PC-9 (cell line): ENCODE measurements at regions not wholly inside any gene's neighbourhood (a gene's known extent, or its start where the extent isn't known, plus 50 kb on each side); places are given as distances from the start of the nearest gene placed in this dataset.
"Not testable (repeated sequence)": the region's sequence is repeated elsewhere in the genome, so short reads cannot be mapped to it uniquely, and the experiment has no call there.

ENCODE experiments used
- EZH2 ChIP-seq: fragments of 200-600 bp; sonication (generic); IDR thresholded peaks from 2 replicates; pipeline ENCODE4 v1.8.0; 2017; ENCODE audit warnings: antibody characterized with exemption, low read depth
- TF ChIP-seq, protein P1 (sequence below): fragments of 200-600 bp; sonication (generic); conservative IDR thresholded peaks from 2 replicates; pipeline ENCODE4 v1.6.1; 2017; ENCODE audit warnings: mixed run types, antibody characterized with exemption, mild to moderate bottlenecking, moderate library complexity

DNA sequence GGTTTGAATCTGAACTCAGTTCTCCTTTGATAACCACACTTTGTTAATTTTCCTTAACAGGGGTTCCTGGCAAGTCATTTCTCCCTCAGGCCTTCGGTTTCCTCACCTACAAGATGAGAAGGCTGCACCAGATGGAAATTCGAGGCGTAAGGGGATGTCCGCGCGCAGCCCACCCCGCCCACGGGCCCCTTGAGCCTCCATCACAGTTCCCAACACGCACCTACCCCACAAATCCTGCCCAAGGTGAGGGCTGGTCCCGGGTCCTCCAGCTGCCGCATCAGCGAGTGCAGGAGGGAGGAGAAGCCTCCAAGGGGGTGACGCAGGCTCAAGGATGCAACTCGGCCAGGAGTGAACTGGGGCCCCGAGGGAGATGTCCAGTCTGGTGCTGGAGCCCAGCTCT is 166.9 kb upstream of the TP53TG3C start:
- not testable (repeated sequence) for TF ChIP-seq EZH2
- TF ChIP-seq, protein P1, sequence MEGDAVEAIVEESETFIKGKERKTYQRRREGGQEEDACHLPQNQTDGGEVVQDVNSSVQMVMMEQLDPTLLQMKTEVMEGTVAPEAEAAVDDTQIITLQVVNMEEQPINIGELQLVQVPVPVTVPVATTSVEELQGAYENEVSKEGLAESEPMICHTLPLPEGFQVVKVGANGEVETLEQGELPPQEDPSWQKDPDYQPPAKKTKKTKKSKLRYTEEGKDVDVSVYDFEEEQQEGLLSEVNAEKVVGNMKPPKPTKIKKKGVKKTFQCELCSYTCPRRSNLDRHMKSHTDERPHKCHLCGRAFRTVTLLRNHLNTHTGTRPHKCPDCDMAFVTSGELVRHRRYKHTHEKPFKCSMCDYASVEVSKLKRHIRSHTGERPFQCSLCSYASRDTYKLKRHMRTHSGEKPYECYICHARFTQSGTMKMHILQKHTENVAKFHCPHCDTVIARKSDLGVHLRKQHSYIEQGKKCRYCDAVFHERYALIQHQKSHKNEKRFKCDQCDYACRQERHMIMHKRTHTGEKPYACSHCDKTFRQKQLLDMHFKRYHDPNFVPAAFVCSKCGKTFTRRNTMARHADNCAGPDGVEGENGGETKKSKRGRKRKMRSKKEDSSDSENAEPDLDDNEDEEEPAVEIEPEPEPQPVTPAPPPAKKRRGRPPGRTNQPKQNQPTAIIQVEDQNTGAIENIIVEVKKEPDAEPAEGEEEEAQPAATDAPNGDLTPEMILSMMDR: not testable (repeated sequence)
